DMS 273 (cell line): ENCODE measurements at regions not wholly inside any gene's neighbourhood (a gene's known extent, or its start where the extent isn't known, plus 50 kb on each side); places are given as distances from the start of the nearest gene placed in this dataset.
"Not testable (repeated sequence)": the region's sequence is repeated elsewhere in the genome, so short reads cannot be mapped to it uniquely, and the experiment has no call there.

Experiments
- DNase-seq: peaks from one replicate; lab custom pipeline; 2025; ENCODE audit not compliant: unreplicated experiment; lab: John Stamatoyannopoulos, UW

GRCh38 chr10:60621018-60621417 lies 157.3 kb upstream of the CDK1 start:
- DNase-seq: no peak

GRCh38 chr10:60618861-60619260 lies 159.4 kb upstream of the CDK1 start:
- DNase-seq: no peak

DNA sequence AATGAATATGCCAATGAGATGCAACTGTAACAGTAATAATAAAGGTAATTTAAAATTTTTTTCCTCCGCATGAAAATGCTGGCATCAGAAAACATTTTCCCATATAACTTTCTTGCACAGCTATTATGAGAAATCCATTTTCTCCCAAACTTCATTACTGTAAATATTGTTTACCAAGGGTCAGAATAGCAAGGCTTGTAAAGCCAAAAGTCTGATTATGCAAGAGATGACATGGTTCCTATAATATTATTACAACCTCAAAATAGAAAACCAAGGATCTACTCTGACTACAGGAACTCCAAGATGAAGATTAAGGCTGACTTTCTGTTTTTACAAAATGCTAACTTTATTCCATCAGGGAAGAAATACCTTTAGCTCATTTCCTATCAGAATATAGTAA lies 162.7 kb upstream of the CDK1 start:
- DNase-seq: no peak

DNA sequence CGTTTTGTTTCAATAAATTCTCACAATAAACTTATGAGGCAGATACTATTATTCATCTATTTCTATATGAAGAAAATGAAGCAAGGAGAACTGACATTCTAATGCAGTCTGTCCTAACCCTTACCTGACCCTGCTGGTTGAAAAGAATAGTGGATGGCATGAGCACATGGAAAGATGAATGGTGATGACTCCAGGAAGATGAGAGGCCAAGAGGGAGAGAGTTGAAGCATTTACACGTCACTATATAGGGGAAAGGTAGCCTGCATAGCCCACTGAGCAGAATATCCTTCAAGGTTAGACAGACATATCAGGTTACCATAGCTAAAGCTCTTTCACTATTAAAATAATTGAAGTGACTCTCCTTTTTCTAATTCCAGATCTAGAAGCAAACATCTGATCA lies 163.9 kb upstream of the CDK1 start:
- DNase-seq: no peak

DNA sequence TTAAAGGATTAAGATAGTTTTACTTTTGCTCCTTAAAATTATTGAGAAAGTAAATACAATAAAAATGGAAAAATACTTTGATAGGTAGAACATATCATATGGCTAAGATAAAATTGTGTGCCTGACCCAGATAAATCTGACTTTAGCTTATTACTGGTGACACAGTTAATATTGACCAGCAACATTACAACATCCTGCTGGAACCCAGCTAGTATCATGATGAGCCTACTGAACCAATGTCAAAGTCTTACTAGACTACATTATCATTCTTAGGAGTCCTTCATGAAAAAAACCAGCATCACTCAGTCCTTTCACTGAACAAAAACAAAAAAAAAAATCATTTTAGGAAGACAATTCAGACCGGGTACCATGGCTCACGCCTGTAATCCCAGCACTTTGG lies 164.8 kb upstream of the CDK1 start:
- DNase-seq: no peak

GRCh38 chr10:60611291-60611747 lies 167.0 kb upstream of the CDK1 start:
- DNase-seq: no peak

GRCh38 chr10:60607372-60607771 lies 170.9 kb upstream of the CDK1 start:
- peak; percentile 53 for DNase-seq

GRCh38 chr10:60606343-60607080 lies 171.8 kb upstream of the CDK1 start:
- DNase-seq: peak; percentile 83

DNA sequence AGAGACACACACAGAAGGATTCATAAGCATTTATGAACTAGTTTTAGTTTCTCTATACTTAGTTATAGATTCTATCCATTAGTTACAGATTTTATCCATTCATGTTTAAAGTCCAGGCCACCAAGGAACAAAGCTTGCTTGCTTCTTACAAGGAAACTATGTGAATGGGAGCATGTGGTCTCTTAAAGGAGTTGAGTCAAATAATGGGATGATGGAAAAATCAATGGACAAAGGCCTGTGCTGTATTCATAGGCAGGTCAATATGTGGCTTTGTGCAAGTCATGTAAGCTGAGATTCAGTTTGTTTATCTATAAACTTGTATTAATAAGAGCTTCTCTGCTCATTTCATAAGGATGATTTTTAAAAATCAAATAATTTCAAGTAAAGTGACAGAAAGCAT lies 172.8 kb upstream of the CDK1 start:
- no peak for DNase-seq

DNA sequence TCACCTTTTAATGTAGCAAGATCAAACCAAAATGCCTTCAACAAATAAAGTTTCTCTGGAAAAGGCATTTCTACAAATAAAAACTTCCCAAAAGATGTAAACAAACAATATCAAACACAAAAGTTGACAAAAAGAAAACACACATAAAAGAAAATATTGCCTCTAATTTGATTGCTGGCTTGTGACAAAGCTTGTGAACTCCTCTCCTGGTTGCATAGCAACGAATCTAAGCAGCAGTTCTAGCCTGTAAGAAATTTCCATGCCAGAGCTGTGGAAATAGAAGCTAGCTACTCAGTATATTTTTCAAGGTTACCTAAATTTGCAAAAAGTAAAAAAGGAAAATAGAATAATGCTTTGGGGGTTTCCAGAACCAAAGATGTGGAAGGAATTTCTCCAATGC lies 173.9 kb upstream of the CDK1 start:
- DNase-seq: peak; percentile 17

DNA sequence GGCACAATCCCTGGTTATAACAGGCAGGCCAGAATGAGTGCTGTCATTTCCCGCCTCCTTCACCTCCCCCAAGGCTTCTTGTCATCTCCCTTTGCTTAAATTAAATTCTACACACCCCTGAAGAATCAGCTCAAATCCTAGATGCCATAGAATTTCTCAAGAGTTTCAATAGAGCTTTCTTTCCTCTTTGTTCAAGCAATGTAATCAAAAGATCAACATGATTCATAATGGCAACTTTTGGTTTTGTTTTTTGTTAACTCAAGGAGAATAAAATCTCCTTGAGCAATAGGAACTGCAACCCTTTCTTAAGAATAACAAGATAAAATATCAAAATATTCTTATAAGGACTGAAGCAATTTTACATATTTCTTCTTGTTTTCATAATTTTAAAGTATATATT lies 180.8 kb upstream of the CDK1 start:
- DNase-seq: no peak

- DNase-seq: no peak
Measured at GRCh38 chr10:60595852-60596251, 182.4 kb upstream of the CDK1 start.

- peak; percentile 3 for DNase-seq
Measured at GRCh38 chr10:60594476-60595051, 183.7 kb upstream of the CDK1 start.

DNA sequence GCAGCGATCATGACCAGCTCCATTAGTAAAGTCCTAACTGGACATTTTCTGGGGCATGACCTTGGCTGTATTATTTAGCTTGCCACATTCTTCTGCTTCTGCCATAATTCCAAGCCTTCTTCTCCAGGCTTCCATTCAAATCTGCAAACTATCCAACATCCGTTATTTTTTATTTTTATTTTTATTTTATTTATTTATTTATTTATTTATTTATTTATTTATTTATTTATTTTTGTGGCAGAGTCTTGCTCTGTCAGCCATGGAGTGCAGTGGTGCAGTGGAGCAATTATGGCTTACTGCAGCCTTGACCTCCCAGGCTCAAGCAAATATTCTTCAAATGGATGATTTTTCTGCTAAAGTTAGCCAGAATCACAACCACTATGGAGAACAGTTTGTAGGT lies 187.2 kb upstream of the CDK1 start:
- DNase-seq: no peak

DNA sequence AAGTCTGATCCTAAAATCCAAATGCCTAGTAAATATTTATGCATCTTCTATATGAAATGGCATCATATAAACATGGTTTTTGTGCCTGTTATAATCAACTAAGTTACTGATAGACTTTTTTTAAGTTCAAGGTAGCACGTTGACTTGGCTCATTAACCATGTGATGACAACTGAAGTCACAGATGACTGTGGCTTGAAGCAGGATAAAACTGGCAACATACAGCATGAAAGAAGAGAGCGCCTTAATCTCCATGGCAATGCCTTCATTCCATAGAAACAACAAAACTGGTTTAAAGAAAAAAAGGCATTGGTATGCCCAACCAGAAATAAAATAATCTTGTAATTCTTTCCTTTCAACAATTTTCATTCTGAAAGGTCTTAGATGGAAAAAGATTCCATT lies 188.9 kb upstream of the CDK1 start:
- no peak for DNase-seq

DNA sequence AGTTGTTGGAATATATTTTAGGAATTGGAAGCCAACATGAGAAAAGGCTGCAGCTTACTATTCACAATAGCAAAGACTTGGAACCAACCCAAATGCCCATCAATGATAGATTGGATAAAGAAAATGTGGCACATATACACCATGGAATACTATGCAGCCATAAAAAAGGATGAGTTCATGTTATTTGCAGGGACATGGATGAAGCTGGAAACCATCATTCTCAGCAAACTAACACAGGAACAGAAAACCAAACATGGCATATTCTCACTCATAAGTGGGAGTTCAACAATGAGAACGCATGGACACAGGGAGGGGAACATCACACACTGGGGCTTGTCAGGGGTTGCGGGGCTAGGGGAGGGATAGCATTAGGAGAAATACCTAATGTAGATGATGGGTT lies 192.1 kb upstream of the ANK3 start:
- not testable (repeated sequence) for DNase-seq

DNA sequence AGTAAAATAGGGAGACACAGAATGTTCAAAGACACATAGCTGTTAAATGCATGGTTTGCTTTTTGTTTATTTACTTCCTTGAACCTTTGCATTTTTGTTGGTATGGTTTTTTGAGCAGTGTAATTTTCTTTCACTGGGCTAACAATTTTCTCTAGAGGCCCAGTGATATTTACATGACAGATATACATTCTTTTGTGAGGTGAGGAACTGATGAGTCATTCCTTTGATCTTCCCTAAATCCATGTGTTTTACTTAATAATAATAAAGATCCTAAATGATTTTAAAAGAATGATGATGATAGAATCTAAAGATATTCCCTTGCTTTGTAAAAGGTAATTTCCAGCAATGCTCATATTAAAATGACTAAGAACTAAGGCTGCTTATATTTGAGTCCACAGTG lies 188.5 kb upstream of the ANK3 start:
- DNase-seq: no peak

- DNase-seq: no peak
Measured at GRCh38 chr10:60576130-60577069, 186.7 kb upstream of the ANK3 start.

- no peak for DNase-seq
Measured at GRCh38 chr10:60575105-60575504, 185.4 kb upstream of the ANK3 start.

GRCh38 chr10:60574388-60574787 lies 184.7 kb upstream of the ANK3 start:
- no peak for DNase-seq

DNA sequence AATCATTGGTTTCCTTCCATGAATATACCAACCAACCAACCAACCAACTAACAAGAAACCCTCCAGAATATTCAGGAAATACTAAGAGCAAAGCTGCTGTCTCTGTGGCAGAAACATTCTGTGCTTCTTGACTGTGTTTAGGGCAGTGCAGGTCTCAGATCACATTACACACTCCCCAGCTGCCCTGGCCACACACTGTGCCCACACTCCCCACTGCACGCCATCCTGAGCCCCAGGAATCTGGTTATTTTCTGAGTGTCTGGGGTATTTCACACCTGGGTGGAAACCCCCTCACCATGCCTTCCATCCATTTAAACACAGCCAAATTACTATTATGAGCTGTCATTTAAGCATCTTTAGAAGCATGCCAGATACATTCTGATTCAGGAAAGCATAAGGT lies 183.7 kb upstream of the ANK3 start:
- DNase-seq: peak; percentile 4
